ENCODE measurements at regions not wholly inside any gene's neighbourhood (a gene's known extent, or its start where the extent isn't known, plus 50 kb on each side); places are given as distances from the start of the nearest gene placed in this dataset.

- FAIRE-seq, result no peak
These were observed 142.3 kb downstream of the HNMT start for GRCh38 chr2:138106606-138107005.

DNA sequence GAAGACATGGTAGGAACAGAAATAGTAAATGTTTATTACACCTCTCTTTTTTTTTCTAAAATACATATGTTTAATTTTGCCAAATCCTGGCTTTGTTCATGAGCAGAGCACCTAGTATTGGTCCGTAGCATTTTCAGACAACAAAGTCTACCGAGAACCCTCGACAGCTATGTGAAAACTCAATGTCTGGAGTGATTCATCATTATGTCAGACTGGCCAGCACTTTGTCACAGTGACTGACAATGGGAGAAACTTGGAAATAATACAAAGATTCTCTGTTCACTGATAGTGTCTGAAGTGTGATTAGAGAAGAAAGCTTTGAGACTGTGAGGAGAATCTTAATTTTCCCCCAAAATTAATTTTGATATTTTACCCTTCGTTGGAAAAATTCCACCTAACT lies 143.0 kb downstream of the HNMT start:
- no peak for FAIRE-seq

GRCh38 chr2:138110453-138111083 lies 146.3 kb downstream of the HNMT start:
- no peak for FAIRE-seq

GRCh38 chr2:138112536-138112935 lies 148.3 kb downstream of the HNMT start:
- no peak for FAIRE-seq

DNA sequence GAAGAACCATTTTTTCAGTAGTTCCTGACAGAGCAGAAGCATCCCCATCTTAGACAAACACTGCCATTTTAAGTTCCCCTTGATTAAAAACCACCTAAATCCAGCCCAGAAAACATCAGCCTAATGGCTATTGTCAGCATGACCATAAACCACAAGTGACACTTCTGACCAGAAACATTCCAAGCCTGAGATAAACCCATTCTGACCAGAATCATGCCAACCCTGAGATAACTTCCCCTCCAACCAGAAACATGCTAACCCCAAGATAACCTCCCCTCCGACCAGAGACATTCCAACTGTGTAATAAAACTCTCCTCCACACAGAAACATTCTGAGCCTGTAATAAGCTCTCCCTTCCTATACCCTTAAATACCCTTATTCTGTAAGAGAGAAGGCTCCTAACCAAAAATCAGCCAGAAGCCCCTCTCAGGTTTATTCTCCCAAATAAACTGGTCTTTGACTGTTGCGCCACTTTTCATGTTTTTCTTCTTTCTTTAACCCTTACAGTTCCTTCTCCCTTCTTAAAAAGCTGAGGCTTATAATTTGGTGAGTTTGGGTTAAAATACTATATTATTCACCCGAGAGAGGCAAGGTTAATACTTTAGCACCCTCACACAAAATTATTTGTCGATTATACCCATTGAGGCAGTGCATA lies 149.7 kb downstream of the HNMT start:
- FAIRE-seq, result no peak

DNA sequence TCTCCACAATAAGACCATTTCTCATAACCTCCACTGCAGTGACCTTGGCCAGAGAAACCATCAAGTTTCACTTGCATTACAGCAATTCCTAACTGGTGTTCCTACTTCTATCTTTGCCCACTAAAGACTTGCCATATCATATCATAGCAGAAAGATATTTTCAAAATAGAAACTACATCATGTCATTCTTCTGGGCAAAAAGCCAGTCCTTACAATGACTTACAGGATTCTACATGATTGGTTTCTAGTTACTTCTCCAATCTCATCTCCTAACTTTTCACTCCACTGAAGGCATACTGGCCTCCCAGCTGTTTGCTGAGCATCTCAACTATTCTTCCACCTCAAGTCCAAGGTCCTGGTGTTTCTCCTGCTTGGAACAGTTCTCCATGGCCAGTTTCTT lies 151.4 kb downstream of the HNMT start:
- no peak for FAIRE-seq

- FAIRE-seq, result no peak
These were observed 152.2 kb downstream of the HNMT start for GRCh38 chr2:138116456-138116855.

GRCh38 chr2:138121666-138122661 lies 157.7 kb downstream of the HNMT start:
- FAIRE-seq, result no peak

DNA sequence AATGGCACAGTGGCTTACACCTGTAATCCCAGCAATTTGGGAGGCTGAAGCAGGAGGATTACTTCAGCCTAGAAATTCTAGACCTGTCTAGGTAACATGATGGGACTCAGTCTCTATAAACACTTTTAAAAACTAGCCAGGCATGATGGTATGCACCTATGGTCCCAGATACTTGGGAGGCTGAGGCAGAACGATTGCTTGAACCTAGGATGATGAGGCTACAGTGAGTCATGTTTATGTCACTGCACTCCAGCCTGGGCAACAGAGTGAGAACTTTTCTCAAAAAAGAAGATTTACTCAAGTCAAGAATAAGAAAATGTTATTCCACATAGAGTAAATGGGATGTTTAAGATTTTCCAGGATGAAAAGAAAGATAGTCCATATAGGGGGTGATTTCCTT lies 158.6 kb downstream of the HNMT start:
- no peak for FAIRE-seq

- FAIRE-seq, result no peak
These were observed 159.5 kb downstream of the HNMT start for GRCh38 chr2:138123741-138124140.

DNA sequence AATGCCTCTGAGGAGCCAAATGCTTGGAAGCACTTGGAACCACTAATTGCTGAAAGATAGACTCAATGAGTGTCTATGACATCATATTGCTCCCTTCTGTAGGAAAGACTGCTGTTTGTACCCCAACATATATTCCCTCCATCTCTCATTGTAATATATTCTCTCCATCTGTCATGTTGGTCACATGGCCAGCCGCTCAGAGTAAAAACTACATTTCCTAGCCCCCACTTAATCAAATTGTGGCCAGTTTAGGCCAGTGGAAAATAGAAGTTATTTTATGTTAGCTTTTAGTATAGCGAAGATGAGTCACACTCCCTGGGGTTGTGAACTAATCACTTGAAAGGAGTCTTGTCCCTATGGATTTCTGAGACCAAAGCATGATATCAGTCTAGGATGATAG lies 160.2 kb downstream of the HNMT start:
- FAIRE-seq, result no peak

GRCh38 chr2:138125306-138126288 lies 161.3 kb downstream of the HNMT start:
- no peak for FAIRE-seq

DNA sequence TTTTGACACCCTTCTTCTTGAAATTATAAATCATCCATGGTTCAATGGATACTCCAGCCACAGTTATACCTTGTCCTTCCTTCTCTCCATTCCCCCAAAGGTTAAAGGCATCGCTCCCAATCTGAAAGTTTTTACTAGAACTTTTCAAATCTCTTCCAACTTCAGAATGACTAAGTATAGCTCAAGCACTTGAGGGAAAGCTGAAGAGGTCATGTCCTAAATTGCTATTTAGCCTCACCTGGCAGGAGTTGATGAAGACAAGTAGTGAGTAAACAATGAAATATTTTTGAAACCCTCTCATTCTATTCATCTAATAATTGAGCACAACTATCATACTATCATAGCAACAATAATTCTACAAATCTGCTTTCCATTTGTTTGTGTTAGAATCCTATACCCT lies 167.8 kb downstream of the HNMT start:
- no peak for FAIRE-seq

- FAIRE-seq, result no peak
These were observed 173.7 kb downstream of the HNMT start for GRCh38 chr2:138137949-138138348.

- FAIRE-seq, result no peak
These were observed 183.5 kb downstream of the HNMT start for GRCh38 chr2:138147796-138148195.

GRCh38 chr2:138155304-138155703 lies 191.0 kb downstream of the HNMT start:
- no peak for FAIRE-seq

DNA sequence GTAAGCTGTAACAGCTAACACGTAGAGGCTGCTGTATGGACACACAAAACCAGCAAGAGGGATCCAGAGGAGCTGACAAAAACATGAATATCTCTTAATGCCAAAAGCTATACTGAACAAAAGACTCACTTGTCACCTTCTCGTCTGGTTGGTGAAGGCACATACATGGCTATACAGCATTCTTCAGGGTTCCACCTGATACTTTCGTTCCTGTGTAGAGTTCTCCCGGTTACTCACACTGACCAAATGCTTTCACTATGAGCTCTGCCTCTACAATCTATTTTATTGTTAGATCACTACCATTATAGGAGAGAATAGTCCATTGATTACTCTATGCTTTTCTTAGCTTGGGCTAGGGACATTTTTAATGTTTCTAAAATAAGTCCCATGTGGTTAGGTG lies 193.1 kb downstream of the HNMT start:
- FAIRE-seq, result no peak

DNA sequence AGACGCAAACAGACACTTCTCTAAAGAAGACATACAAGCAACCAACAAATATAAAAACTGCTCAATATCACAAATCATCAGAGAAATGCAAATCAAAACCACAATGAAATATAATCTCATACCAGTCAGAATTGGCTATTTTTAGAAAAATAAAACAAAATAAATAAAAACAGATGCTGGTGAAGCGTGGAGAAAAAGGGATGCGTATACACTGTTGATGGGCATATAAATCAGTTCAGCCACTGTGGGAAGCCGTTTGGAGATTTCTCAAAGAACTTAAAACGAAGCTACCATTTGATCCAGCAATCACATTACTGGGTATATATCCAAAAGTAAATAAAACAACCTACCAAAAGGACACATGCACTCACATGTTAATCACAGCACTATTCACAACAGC lies 206.2 kb downstream of the HNMT start:
- FAIRE-seq, result no peak

GRCh38 chr2:138171244-138171643 lies 207.0 kb downstream of the HNMT start:
- no peak for FAIRE-seq

DNA sequence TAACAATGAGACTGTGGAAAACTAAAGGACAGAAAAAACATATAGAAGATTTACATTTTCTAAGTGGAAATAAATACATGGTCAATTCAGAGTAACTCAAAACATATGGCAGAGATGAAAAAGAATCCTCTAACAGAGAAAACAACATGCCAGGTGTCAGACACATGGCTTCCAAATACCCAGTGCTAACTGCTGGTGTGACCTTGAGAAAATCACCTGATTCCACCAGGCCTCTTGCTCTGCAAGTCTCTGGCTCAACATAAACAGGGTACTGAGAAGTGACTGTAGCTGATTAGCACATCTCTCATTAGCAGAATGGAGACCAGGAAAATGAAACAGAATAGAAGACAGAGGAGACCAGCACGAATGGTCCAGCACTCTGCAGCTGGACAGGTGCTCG lies 210.8 kb downstream of the HNMT start:
- no peak for FAIRE-seq

GRCh38 chr2:138176862-138177439 lies 212.7 kb downstream of the HNMT start:
- FAIRE-seq, result no peak

DNA sequence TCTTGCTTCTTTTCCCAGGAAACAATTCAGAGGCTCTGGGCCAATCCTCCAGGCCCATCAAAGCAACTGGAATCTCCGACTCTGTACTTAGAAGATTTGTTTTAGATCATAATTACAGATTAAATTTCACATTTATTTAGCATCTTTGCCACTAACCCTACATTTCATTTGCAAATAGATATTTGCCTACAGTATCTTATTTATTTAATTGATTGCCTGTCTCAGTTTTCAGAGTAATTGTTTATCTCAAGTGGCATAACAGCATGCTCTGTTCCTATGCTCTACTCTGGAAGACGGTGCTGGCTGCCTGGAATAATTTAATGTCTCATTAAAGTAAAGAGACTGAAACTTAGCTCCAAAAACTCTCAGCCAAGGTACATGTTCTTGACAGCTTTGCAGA lies 213.4 kb downstream of the HNMT start:
- FAIRE-seq, result no peak
